ENCODE measurements at regions not wholly inside any gene's neighbourhood (a gene's known extent, or its start where the extent isn't known, plus 50 kb on each side); places are given as distances from the start of the nearest gene placed in this dataset.

GRCh38 chrX:122572461-122572860, 611.6 kb upstream of the GRIA3 start:
- TF ChIP-seq ZXDB (tag by site-specific recombination; IDR thresholded peaks at IDR 0.05): no peak
- no peak for TF ChIP-seq ZNF76 (tag by site-specific recombination; IDR thresholded peaks at IDR 0.05; ENCODE audit: borderline replicate concordance, low read depth)
- TF ChIP-seq ZNF426 (tag by site-specific recombination; IDR thresholded peaks at IDR 0.05): no peak
- no peak for TF ChIP-seq ZNF704 (tag by site-specific recombination; IDR thresholded peaks at IDR 0.05)
- TF ChIP-seq ZNF416 (tag by site-specific recombination; IDR thresholded peaks at IDR 0.05): no peak
- TF ChIP-seq ZNF843 (tag by site-specific recombination; IDR thresholded peaks at IDR 0.05): no peak
- TF ChIP-seq ZNF248 (tag by site-specific recombination; IDR thresholded peaks at IDR 0.05): no peak
- no peak for TF ChIP-seq ZNF140 (tag by site-specific recombination; IDR thresholded peaks at IDR 0.05)
- POLR2A ChIA-PET: no interaction called here
- Histone ChIP-seq H3K4me1 (ENCODE audit: control insufficient read depth, insufficient read depth, low read length) (no peaks in the 10 kb centered on the region), H3K27ac (ENCODE audit: extremely low read depth, low read depth, low read length) (no peak overlapping the region), H3K9me3 (ENCODE audit: control insufficient read depth, insufficient read depth, low read depth, low read length) (no peaks in the 10 kb centered on the region; the same call in 1 of the 2 replicates), H3K36me3 (ENCODE audit: control insufficient read depth in 2 of 2, insufficient read depth in 1 of 2, low read length in 2 of 2) (no peaks in the 10 kb centered on the region), H3K4me3 (ENCODE audit: low read depth, low read length) (no peak overlapping the region)
- CTCF ChIA-PET: no interaction called here

DNA sequence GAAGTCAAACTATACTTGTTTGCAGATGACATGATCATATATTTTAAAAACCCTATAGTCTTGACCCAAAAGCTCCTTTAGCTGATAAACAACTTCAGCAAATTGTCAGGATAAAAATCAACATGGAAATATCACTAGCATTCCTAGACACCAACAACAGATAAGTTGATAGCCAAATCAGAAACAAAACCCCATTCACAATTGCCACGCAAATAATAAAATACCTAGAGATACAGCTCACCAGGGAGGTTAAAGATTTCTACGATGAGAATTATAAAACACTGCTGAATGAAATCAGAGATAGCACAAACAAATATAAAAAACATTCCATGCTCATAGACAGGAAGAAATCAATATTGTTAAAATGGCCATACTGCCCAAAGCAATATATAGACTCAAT, 605.0 kb upstream of the GRIA3 start:
- no peak overlapping the region for H3K4me3 ChIP-seq (ENCODE audit: low read depth, low read length)
- no peaks in the 10 kb centered on the region for H3K4me1 ChIP-seq (ENCODE audit: control insufficient read depth, insufficient read depth, low read length)
- ChIA-PET CTCF (no interaction called here), POLR2A (no interaction called here)
- no peak overlapping the region for H3K27ac ChIP-seq (ENCODE audit: extremely low read depth, low read depth, low read length)
- TF ChIP-seq, protein P1, sequence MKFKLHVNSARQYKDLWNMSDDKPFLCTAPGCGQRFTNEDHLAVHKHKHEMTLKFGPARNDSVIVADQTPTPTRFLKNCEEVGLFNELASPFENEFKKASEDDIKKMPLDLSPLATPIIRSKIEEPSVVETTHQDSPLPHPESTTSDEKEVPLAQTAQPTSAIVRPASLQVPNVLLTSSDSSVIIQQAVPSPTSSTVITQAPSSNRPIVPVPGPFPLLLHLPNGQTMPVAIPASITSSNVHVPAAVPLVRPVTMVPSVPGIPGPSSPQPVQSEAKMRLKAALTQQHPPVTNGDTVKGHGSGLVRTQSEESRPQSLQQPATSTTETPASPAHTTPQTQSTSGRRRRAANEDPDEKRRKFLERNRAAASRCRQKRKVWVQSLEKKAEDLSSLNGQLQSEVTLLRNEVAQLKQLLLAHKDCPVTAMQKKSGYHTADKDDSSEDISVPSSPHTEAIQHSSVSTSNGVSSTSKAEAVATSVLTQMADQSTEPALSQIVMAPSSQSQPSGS (tag by site-specific recombination; IDR thresholded peaks at IDR 0.05; ENCODE audit: low read depth): no peak
- TF ChIP-seq ZNF394 (tag by site-specific recombination; IDR thresholded peaks at IDR 0.05; ENCODE audit: borderline replicate concordance): no peak
- TF ChIP-seq, protein P2, sequence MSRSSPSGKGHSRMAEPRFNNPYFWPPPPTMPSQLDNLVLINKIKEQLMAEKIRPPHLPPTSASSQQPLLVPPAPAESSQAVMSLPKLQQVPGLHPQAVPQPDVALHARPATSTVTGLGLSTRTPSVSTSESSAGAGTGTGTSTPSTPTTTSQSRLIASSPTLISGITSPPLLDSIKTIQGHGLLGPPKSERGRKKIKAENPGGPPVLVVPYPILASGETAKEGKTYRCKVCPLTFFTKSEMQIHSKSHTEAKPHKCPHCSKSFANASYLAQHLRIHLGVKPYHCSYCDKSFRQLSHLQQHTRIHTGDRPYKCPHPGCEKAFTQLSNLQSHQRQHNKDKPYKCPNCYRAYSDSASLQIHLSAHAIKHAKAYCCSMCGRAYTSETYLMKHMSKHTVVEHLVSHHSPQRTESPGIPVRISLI (tag by site-specific recombination; IDR thresholded peaks at IDR 0.05): no peak
- TF ChIP-seq ZNF558 (tag by site-specific recombination; IDR thresholded peaks at IDR 0.05): no peak
- TF ChIP-seq ZNF223 (tag by site-specific recombination; IDR thresholded peaks at IDR 0.05): no peak
- TF ChIP-seq ZNF248 (tag by site-specific recombination; IDR thresholded peaks at IDR 0.05): no peak
- no peak for TF ChIP-seq PRDM1 (tag by site-specific recombination; IDR thresholded peaks at IDR 0.05)
- no peak for TF ChIP-seq OSR2 (tag by site-specific recombination; IDR thresholded peaks at IDR 0.05)
- TF ChIP-seq ZNF114 (tag by site-specific recombination; IDR thresholded peaks at IDR 0.05): no peak
- TF ChIP-seq, protein P3, sequence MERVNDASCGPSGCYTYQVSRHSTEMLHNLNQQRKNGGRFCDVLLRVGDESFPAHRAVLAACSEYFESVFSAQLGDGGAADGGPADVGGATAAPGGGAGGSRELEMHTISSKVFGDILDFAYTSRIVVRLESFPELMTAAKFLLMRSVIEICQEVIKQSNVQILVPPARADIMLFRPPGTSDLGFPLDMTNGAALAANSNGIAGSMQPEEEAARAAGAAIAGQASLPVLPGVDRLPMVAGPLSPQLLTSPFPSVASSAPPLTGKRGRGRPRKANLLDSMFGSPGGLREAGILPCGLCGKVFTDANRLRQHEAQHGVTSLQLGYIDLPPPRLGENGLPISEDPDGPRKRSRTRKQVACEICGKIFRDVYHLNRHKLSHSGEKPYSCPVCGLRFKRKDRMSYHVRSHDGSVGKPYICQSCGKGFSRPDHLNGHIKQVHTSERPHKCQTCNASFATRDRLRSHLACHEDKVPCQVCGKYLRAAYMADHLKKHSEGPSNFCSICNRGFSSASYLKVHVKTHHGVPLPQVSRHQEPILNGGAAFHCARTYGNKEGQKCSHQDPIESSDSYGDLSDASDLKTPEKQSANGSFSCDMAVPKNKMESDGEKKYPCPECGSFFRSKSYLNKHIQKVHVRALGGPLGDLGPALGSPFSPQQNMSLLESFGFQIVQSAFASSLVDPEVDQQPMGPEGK (tag by site-specific recombination; IDR thresholded peaks at IDR 0.05): no peak
- TF ChIP-seq ZNF610 (tag by site-specific recombination; IDR thresholded peaks at IDR 0.05; ENCODE audit: borderline replicate concordance): no peak
- TF ChIP-seq ZNF335 (tag by site-specific recombination; conservative IDR thresholded peaks at IDR 0.05): no peak
- no peak for TF ChIP-seq ZNF423 (tag by site-specific recombination; IDR thresholded peaks at IDR 0.05)
- no peak for TF ChIP-seq HOXD13 (CRISPR knock-in tag; IDR thresholded peaks at IDR 0.05; ENCODE audit: borderline replicate concordance)
- TF ChIP-seq ZNF707 (tag by site-specific recombination; IDR thresholded peaks at IDR 0.05): no peak
- no peak for TF ChIP-seq REPIN1 (tag by site-specific recombination; IDR thresholded peaks at IDR 0.05; ENCODE audit: low read depth)
- TF ChIP-seq KLF17 (tag by site-specific recombination; IDR thresholded peaks at IDR 0.05): no peak
- TF ChIP-seq ZNF76 (tag by site-specific recombination; IDR thresholded peaks at IDR 0.05; ENCODE audit: borderline replicate concordance, low read depth): no peak
- TF ChIP-seq ZNF112 (tag by site-specific recombination; IDR thresholded peaks at IDR 0.05): no peak
- no peaks in the 10 kb centered on the region; the same call in none of the 2 replicates for H3K9me3 ChIP-seq (ENCODE audit: control insufficient read depth, insufficient read depth, low read depth, low read length)
- no peaks in the 10 kb centered on the region for H3K36me3 ChIP-seq (ENCODE audit: control insufficient read depth in 2 of 2, insufficient read depth in 1 of 2, low read length in 2 of 2)
